DMS79 (cell line): ENCODE measurements at regions not wholly inside any gene's neighbourhood (a gene's known extent, or its start where the extent isn't known, plus 50 kb on each side); places are given as distances from the start of the nearest gene placed in this dataset.

ENCODE experiments used
- DNase-seq: peaks from one replicate; lab custom pipeline; 2025; lab: John Stamatoyannopoulos, UW

- DNase-seq: no peak
Observed at GRCh38 chr1:229209816-229210215, 61.1 kb upstream of the RAB4A start.

GRCh38 chr1:229210844-229211243 is 60.1 kb upstream of the RAB4A start:
- DNase-seq: no peak

- no peak for DNase-seq
Observed at GRCh38 chr1:229213797-229214196, 57.1 kb upstream of the RAB4A start.

- DNase-seq: no peak
Observed at GRCh38 chr1:229217716-229218115, 53.2 kb upstream of the RAB4A start.

GRCh38 chr1:229218612-229219025 is 52.3 kb upstream of the RAB4A start:
- DNase-seq: no peak

GRCh38 chr1:229220163-229220846 is 50.6 kb upstream of the RAB4A start:
- no peak for DNase-seq

GRCh38 chr1:229221106-229222019 is 49.5 kb upstream of the RAB4A start:
- DNase-seq: peak; percentile 84
